Renal cortical epithelial cell (primary cell): ENCODE measurements at regions not wholly inside any gene's neighbourhood (a gene's known extent, or its start where the extent isn't known, plus 50 kb on each side); places are given as distances from the start of the nearest gene placed in this dataset.
A peak's percentile ranks its signal among the peaks of the same experiment; 100 is the strongest.
"Not testable (repeated sequence)": the region's sequence is repeated elsewhere in the genome, so short reads cannot be mapped to it uniquely, and the experiment has no call there.

Experiments
- DNase-seq: peaks from one replicate; pipeline ENCODE4 v3.0.0-alpha.2; 2011; ENCODE audit warnings: low read depth

GRCh38 chr5:155508673-155509072, 495.1 kb downstream of the KIF4B start:
- no peak for DNase-seq

DNA sequence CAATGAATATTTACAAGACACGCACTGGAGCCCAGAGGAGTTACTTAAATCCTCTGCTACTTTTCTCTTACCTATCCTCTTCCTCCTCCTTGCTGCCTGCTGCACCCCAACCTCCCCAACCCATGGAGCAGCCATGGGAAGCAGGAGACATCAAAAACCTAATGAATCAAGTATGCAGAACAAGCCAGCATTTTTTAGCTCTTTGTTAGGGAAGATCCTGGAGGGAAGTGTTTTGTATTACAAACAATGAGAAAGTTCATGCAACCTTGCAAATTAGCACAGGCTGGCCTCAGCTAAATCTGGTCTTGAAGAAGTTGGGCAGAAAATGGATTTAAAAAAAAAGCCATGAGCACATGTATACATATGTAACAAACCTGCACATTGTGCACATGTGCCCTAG, 498.8 kb downstream of the KIF4B start:
- DNase-seq = no peak

GRCh38 chr5:155514105-155514563, 500.6 kb downstream of the KIF4B start:
- DNase-seq = peak; percentile 66

- DNase-seq = no peak
Measured at GRCh38 chr5:155522540-155522939, 509.0 kb downstream of the KIF4B start.

DNA sequence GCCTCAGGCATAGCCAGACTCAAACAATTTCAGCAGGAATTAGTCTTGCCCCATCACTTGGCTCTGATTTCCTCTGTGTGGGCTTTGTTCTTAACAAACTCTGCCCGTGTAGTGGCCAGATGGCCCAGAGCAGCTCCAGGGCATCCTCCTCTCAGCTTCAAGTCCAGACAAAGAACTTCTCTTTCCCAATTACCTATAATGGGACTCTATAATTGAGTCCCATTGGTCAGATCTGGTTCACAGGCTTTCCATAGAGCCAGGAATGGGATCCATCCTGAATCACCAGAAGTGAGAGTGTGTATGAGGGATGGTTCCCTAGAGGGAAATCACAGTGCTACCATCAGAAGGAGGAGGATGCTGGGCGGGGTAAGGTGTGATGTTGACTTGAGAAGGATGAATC, 515.8 kb downstream of the KIF4B start:
- peak; percentile 10 for DNase-seq

DNA sequence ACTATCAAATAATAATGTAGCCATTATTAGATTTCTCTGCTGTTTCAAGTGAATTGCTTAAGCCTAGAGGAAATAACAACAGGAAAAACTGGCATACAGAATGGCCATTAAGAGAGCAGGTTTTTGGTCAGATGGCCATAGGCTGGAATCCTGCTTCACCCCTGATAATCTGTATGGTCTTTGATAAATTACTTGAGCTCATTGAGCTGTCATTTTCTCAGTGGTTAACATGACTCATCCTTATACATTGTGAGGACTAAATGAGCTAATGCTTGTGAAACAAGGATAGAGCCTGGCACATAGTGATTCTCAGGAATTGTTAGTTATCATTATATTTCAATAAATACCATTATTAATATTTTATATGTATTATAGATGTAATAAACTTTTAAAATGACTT, 516.5 kb downstream of the KIF4B start:
- peak; percentile 63 for DNase-seq

DNA sequence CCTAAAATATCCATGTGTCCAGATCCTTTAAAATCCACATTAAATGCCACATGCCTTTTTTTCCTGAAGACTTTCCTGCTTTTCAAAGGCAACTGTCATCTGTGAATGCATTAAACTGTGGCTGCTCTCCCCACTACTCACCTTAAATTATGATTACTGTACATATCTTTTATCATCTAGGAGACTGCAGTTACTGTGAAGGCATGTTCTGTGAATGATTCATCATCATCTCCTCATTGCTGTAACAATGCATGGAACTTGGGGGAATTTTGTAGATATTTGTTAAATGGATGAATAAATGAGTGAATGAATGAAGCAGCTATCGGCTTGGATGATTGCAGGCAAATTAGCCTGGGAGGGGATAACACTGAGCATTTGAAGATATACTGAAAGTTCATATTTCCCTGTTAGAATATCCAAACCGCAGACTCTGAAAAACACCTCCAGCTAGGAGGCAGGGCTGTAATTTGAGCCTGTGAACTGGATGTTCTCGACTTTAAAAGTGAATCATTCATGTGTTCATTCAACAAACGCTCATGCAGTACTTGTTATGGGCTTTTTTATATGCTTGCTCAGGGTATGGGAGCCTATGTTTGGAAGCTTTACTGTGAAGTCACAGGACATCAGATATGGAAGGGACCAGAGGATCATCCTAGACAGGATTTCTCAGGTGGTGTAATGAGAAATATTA, 519.2 kb downstream of the KIF4B start:
- peak; percentile 45 for DNase-seq

GRCh38 chr5:155540000-155540595, 526.5 kb downstream of the KIF4B start:
- DNase-seq = no peak

GRCh38 chr5:155546075-155546474, 532.5 kb downstream of the KIF4B start:
- DNase-seq = no peak

DNA sequence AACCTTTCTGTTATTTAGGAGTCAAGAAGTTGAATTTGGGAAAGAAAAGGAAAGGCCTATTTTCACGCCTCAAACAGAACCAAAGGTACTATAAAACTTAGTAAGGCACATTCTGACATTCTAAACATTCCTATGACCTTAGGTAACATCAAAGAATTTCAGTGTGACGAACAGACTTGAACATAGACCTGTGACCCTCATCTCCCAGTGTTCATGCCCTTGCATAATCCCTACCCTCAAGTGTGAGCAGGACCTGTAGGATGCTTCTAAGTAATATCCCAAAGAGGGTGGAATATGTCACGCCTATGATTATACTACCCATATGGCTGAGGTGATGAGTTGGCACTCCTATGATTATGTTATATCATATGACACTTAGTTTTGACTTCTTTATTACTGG, 540.9 kb downstream of the KIF4B start:
- peak; percentile 16 for DNase-seq

DNA sequence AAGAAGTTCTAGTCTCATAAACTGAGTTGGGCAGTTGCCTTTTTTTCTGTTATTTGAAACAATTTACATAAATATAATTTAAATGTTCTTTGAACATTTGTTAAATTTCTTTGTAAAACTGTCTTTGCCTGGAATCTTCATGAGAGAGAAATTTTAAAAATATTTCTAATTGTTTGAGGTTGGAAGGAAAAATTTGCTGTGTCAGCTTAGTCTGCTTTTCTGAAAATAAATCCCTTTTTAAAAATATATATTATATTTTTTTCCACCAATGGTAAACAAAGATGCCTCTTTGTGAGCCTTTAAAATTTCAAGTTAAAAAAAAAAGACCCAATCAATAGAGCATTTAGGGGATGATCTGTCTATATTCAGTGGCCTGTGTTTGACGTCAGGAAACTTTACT, 542.7 kb downstream of the KIF4B start:
- no peak for DNase-seq

- peak; percentile 6 for DNase-seq
Measured at GRCh38 chr5:155556700-155557099, 543.1 kb downstream of the KIF4B start.

- DNase-seq = no peak
Measured at GRCh38 chr5:155562158-155562557, 548.6 kb downstream of the KIF4B start.

- DNase-seq = no peak
Measured at GRCh38 chr5:155564541-155564940, 551.0 kb downstream of the KIF4B start.

DNA sequence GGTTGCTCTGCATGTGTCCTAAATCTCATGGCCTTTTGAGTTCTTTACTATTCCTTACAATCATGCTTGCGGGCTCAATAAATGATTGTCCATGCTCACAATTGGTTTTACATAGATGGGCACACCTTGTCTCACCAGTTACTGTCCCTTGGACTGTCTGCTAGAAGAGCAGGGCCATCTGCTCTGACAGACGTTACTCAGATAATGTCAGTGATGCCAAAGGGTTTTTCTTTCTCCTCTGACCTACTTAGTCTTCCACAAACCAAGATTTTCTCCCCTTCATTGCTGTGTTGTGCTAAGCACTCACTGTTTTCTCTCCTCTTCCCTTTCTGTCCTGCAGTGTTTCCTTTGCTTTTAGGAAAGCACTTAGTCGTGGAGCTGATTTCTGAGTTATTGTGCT, 562.3 kb downstream of the KIF4B start:
- no peak for DNase-seq

DNA sequence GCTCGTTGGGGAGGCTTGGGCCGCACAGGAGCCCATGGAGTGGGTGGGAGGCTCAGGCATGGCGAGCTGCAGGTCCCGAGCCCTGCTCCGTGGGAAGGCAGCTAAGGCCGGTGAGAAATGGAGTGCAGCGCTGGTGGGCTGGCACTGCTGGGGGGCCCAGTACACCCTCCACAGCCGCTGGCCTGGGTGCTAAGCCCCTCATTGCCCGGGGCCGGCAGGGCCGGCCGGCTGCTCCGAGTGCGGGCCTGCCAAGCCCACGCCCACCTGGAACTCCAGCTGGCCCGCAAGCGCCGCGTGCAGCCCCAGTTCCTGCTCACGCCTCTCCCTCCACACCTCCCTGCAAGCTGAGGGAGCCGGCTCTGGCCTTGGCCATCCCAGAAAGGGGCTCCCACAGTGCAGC, 573.3 kb downstream of the KIF4B start:
- not testable (repeated sequence) for DNase-seq

GRCh38 chr5:155587458-155587857, 573.9 kb downstream of the KIF4B start:
- peak; percentile 4 for DNase-seq

DNA sequence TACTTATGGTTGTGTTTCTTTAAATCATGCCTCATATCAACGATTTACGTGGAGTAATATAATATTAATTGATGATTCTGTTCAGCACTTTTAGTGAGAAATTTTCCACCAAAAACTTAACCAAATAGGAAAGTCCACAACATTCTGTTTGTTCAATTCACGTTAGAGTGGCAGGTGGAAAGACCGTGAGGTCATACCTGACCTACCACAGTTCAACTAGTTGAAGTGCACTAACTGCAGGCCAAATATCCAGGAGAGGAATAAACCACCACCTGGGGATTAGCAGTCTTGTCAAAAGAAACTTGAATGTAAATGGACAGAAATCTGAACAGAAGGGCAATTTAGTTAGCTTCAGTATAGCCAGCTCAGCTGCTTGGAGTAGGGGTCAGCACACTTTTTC, 577.7 kb downstream of the KIF4B start:
- DNase-seq = no peak

DNA sequence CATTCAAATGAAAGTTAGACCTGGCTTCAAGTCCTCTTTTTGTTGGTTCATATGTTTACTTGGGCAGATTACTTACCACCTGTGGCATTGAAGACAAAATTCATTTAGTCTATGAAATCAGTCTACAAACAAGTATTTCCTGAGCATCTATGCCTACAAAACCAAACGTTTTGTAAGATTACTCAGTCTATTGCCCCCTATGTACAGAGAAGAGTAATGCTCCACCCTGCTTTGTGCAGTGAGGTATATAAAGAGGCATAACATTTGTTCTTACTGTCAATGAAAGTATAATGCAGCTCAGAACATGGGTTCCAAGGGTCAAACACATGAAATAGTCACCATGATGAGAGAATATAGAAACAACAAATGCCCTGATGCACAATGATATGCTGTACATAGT, 580.7 kb downstream of the KIF4B start:
- no peak for DNase-seq

DNA sequence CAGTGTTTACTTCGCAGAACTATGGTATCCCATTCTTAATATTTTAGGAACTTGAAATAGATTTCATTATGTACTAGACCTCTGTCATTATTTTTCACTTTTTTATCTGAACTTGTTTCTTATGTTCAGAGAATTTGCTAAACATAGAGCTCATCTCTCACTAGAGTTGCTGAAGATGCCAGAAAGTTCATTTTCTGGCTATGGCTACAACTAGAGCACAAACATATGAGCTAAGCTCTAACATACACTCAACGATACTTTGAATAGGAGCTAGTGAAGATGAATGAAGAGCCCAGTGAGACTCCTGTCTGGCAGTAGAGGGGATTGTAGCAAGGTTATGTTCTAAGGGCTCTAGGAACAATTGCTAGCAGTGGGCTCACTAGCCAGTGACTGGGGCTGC, 582.2 kb downstream of the KIF4B start:
- no peak for DNase-seq

DNA sequence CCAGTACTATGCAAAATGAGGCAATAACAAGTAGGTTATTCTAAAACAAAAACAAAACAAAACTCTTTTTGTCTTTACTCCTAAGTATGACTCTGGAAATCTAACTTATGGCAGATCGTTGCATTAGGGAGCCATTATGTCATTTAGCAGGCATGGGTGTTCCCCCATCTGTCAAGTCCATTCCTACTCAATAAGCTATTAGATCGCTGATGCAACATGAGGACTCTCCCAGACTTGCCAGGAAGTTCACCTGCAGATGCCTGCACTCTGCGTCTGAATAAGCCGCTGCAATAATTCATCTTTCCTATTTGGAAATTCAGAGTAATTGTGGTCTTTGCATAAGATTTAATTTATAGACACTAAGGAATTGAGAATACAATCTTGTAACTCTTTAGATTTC, 585.0 kb downstream of the KIF4B start:
- no peak for DNase-seq

- DNase-seq = no peak
Measured at GRCh38 chr5:155605920-155606319, 592.4 kb downstream of the KIF4B start.

DNA sequence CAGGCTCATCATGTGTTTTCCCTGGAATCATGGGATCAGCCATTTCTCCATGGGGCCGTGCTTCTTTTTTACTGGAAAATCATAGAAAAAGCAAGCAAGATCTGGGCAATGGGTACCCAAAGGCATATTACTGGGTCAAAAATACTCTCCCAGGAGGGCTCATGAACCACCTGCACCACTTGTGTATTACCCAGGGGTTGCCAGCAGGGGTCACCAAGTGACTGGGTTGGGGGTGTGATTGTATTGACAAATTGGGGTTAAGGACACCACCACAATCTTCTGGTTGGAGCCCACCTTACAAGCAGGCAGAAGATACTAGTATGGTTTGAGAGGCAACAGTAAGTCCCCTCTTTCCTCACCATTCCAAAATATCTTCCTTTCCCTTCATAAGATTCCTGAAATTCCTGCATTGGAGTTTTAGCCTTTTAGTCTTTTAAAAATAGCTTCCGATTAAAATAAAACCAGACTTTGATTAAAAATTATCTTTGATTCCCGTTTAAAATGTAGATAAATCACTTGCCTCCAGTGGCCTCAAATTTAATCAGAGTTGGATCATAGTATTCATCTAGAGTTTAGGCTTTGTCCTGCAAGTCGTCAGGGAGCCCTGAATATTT, 603.3 kb downstream of the KIF4B start:
- DNase-seq = no peak
